ENCODE measurements at regions not wholly inside any gene's neighbourhood (a gene's known extent, or its start where the extent isn't known, plus 50 kb on each side); places are given as distances from the start of the nearest gene placed in this dataset.

GRCh38 chr21:28179136-28179535 is 813.5 kb downstream of the LTN1 start:
- TF ChIP-seq REST (IDR thresholded peaks at IDR 0.05; ENCODE audit: insufficient read depth in 1 of 2, low read depth in 2 of 2, low read length in 1 of 2) = no peak
- TF ChIP-seq POLR2AphosphoS5 (IDR thresholded peaks at IDR 0.05; ENCODE audit: low read depth, low read length) = no peak
- TF ChIP-seq CTCF (IDR thresholded peaks at IDR 0.05) = no peak
- TF ChIP-seq TCF7L2 (IDR thresholded peaks at IDR 0.05; ENCODE audit: low read depth, low read length) = no peak
